ENCODE measurements at regions not wholly inside any gene's neighbourhood (a gene's known extent, or its start where the extent isn't known, plus 50 kb on each side); places are given as distances from the start of the nearest gene placed in this dataset.
A peak's percentile ranks its signal among the peaks of the same experiment; 100 is the strongest.

DNA sequence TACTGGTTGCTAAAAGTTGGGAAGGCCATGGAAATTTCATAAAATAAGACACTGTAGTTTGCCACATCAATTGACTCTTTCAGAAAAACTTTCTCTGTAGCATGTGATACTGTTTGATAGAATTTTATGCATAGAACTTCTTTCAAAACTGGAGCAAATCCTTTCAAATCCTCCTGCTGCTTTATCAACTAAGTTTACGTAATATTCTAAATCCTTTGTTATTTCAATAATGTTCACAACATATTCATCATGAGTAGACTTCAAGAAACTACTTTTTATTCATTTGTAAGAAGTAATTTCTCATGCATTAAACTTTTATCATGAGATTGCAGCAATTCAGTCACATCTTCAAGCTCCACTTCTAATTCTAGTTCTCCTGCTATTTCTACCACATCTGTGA, 199.3 kb downstream of the PCDH18 start:
- no peak for DNase-seq (ENCODE audit: insufficient read length, low spot score)
- no peak for TF ChIP-seq POLR2A (IDR thresholded peaks at IDR 0.05; ENCODE audit: low read depth, low read length)
- FAIRE-seq, result no peak

DNA sequence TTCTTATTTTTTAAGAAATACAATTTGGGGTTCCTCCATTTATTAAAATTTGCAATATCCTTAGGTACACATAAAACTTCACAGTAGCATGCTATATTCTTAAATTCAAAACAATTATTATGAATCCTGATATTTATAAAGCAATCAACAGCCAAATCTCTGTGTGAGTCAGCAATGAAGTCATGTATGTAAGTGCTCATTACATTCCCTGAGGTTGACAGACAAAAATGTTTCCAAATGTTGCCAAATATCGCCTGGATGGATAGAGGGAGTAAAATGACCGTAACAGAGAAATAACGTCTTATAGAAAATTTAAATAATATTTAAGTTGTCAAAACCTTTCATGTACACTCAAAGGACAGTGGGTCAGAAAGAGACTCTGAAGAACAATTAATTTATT, 220.0 kb downstream of the PCDH18 start:
- no peak for TF ChIP-seq POLR2A (IDR thresholded peaks at IDR 0.05; ENCODE audit: low read depth, low read length)
- FAIRE-seq (no peak), DNase-seq (ENCODE audit: insufficient read length, low spot score) (no peak)

DNA sequence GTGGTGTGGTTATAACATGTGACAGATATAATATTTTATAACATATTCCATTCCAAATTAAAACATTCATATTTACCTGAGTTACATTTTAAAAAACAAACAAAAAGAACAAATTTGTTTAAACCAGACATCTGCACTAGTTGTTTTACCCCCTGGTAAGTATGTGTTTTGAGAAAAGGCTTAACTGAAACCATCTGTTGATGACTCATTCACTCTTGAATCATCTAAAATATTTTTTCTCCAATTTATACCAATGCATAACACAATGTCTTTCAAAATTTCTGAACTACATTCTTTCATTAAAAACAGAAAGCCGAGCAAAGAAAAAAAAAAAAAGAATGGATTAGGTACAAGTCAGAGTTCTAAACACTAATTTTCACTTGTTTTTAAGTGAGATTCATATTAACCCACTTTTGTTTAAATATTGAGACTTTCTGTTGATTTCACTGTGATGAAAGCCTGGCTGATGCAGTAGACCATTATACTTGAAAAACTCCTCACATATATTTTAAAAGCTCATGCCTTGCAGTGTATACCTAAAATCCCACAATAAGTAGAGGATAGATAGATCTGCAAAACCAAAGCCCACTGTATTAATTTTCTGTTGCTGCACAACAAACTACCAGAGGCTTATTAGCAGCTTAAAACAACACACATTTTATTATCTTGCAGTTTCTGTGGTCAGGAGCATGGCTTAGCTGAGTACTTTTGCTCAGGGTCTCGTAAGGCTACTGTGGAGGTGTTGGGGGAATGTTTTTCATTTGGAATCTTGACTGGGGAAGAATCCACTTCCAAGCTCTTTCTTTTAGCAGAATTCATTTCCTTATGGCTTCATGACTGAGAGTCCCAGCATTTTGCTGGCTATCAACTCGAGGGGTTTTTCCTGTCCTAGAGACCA, 221.5 kb downstream of the PCDH18 start:
- no peak for TF ChIP-seq POLR2A (IDR thresholded peaks at IDR 0.05; ENCODE audit: low read depth, low read length)
- DNase-seq (ENCODE audit: insufficient read length, low spot score), result no peak
- FAIRE-seq, result no peak

DNA sequence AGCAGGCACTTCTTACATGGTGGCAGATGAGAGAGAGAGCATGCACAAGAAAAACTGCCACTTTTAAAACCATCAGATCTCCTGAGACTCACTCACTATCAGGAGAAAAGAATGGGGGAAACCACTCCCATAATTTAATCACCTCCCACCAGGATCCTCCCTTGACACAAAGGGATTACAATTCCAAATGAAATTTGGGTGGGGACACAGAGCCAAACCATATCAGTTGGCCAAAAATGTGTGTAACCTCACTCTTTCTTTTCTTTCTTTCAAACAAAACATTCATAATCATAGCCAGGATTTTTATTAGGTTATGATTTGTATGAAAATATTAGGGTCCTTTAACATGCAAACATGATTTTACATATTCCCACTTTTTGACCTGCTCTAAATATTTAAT, 222.1 kb downstream of the PCDH18 start:
- FAIRE-seq, result no peak
- TF ChIP-seq POLR2A (IDR thresholded peaks at IDR 0.05; ENCODE audit: low read depth, low read length), result no peak
- no peak for DNase-seq (ENCODE audit: insufficient read length, low spot score)

DNA sequence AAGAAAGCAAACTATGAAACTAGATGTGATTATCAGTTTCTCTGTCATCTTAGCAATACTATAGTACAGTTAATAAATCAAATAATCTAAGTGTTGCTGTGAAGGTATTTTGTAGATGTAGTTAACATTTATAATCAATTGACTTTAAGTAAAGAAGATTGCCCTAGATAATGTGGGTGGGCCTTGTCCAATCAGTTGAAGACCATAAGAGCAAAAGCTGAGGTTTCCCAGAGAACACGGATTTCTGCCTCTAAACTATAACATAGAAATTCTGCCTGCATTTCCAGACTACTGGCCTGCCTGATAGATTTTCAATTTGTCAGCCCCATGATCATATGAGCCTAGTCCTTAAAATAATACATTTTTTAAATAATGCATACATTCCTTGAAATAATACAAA, 222.9 kb downstream of the PCDH18 start:
- FAIRE-seq (no peak), DNase-seq (ENCODE audit: insufficient read length, low spot score) (no peak)
- no peak for TF ChIP-seq POLR2A (IDR thresholded peaks at IDR 0.05; ENCODE audit: low read depth, low read length)

DNA sequence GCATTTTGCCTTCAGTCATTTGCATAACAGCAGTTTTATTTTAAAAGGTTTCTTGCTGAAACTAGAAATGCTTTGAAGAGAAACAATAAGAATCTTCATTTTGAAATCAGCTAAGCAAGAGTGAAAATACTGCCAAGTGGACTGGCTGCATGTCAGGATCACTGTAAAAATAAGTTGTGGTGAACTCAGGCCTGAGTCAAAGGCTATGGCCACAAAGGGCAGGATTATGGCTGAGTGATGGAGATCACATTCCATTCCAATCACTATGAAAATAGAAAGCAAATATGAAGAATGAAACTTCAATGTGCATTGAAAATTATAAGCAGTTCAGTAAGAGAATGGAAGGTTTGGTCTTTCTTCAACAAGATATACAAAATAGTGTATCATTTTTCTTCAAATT, 224.5 kb downstream of the PCDH18 start:
- TF ChIP-seq POLR2A (IDR thresholded peaks at IDR 0.05; ENCODE audit: low read depth, low read length), result no peak
- FAIRE-seq (peak; percentile 82), DNase-seq (ENCODE audit: insufficient read length, low spot score) (no peak)

DNA sequence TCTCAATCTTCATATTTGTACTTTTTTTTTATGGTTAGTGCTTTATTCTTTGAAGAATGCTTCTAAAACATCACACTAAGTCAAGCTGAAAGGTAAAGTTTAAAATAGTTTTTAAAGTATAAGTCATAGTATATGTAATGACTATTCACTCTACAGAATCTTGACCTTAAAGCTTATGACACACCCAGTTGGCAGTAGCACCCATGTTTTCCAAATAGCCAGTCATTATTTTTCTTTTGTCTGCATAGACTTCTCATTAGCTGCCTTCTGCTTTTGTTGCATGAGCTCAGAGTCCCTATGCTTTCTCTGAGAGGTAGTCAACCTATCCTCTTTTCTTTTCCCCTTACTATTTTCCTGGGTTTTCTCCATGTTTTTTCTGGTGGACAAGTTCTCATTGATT, 231.5 kb downstream of the PCDH18 start:
- no peak for TF ChIP-seq POLR2A (IDR thresholded peaks at IDR 0.05; ENCODE audit: low read depth, low read length)
- FAIRE-seq, result no peak

DNA sequence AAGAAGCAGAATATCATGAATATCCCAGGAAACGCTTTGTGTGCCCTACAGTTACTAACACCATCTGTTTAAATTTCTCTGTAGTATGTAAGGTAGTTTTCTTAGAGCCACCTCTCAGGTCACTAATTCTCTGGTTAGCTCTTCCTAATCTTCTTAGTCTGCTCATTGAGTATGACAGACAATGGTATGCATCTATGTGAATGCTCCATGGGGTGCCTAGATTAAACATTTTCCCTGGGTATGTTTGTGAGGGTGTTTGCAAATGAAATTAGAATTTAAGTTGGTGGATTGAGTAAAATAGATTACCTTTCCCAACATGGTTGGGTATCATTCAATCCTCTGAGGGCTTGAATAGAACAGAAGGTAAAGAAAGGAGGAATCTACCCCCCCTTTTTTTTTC, 233.0 kb downstream of the PCDH18 start:
- DNase-seq (ENCODE audit: insufficient read length, low spot score), result no peak
- FAIRE-seq, result no peak
- no peak for TF ChIP-seq POLR2A (IDR thresholded peaks at IDR 0.05; ENCODE audit: low read depth, low read length)

More for the DNA sequence above, 231.5 kb downstream of the PCDH18 start:
- no peak for DNase-seq (ENCODE audit: insufficient read length, low spot score)

DNA sequence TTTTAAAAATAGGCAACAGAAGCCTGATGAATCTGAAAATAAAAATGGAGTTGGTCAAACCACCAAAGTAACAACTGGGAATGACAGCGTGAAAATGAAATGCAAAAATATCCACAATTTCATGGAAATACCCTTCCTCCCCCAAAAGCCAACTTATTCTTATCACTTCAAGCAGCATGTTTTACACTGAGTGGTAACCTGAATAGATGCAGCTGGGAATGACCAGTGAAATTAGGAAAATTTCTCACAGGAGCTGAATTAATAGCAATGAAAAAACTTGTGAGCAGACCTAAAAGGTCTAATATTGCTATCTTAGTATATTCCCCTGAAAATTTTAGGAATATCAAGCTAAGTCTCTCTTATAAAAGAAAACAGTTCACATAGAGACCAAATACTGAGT, 239.0 kb downstream of the PCDH18 start:
- TF ChIP-seq POLR2A (IDR thresholded peaks at IDR 0.05; ENCODE audit: low read depth, low read length), result no peak
- FAIRE-seq (no peak), DNase-seq (ENCODE audit: insufficient read length, low spot score) (no peak)

DNA sequence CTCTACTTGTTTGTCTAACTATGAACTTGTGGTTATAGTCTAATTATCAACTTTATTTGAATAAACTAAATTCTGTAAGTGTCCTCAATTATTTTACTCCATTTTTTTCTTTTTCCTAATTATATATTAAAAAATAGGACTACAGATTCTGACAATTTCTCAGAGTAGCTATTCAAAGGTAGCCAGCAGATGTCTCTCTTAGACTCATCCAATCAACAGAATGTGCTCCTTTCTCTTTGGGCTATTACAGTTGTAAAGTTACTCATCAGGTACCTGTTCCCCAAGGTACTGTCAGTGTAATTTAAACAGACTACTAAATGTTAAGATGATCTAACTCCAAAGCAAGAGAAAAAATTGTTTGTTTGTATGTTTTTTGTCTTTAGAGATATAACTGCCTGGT, 248.6 kb downstream of the PCDH18 start:
- FAIRE-seq, result no peak
- TF ChIP-seq POLR2A (IDR thresholded peaks at IDR 0.05; ENCODE audit: low read depth, low read length), result no peak
- DNase-seq (ENCODE audit: insufficient read length, low spot score), result no peak

DNA sequence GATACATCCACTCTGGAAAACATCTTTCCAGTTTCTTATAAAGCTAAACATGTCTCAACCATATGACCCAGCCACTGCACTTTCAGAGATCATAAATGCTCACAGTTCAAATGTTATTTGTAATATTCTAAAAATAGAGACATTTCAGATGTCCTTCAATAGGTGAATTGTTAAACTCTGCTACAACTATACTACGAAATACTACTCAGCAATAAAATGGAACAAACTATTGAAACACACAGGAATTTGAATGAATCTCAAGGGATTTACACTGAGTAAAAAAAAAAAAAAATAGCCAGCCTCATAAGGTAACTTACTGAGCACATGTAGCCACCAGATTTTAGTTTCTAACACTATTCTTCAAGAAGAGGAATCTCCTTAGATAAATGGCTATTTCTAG, 253.9 kb downstream of the PCDH18 start:
- DNase-seq (ENCODE audit: insufficient read length, low spot score) (no peak), FAIRE-seq (no peak)
- no peak for TF ChIP-seq POLR2A (IDR thresholded peaks at IDR 0.05; ENCODE audit: low read depth, low read length)

DNA sequence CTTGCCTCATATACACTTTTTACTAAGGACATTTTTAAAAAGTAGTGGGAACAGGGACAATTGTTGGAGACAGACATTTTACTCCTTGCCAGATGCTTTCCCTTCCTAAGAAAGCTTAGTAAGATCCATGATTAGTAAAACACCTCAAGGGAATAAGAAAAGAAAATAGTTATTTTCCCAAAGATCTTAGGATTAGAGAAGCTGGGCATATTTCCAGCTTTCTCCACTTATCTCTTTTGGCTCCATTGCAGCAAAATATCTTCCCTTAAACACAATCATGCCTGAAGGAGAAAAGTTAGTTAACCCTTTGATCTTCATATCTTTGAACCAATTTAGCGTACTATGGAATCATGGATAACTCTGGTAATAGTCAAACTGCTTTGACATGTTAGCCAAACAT, 257.9 kb downstream of the PCDH18 start:
- FAIRE-seq (no peak), DNase-seq (ENCODE audit: insufficient read length, low spot score) (no peak)
- TF ChIP-seq POLR2A (IDR thresholded peaks at IDR 0.05; ENCODE audit: low read depth, low read length), result no peak

DNA sequence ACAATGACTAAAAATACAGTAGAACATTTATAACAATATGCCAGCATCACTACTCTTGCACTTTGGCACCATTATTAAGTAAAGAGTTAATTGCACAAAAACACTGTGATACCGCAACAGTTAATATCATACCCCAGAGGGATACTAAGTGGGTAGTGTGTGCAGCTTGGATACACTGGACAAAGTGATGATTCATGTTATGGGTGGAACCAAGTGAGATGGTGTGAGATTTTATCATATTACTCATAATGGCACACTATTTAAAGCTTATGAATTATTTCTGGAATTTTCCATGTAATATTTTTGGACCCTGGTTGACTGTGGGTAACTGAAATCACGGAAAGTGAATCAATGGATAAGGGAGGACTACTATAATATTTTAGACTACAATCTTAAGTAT, 265.3 kb downstream of the PCDH18 start:
- DNase-seq (ENCODE audit: insufficient read length, low spot score) (no peak), FAIRE-seq (peak; percentile 27)
- no peak for TF ChIP-seq POLR2A (IDR thresholded peaks at IDR 0.05; ENCODE audit: low read depth, low read length)

DNA sequence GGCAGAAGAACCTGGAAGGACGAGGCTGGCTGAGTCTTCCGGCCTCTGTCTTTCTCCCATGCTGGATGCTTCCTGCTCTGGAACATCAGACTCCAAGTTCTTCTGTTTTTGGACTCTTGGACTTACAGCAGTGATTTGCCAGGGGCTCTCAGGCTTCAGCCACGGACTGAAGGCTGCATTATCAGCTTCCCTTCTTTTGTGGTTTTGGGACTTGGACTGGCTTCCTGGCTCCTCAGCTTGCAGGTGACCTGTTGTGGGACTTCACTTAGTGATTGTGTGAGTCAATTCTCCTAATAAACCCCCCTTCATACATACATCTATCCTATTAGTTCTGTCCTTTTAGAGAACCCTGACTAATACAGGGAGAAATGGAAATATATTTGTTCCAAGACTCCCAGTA, 265.8 kb downstream of the PCDH18 start:
- DNase-seq (ENCODE audit: insufficient read length, low spot score) (no peak), FAIRE-seq (no peak)
- TF ChIP-seq POLR2A (IDR thresholded peaks at IDR 0.05; ENCODE audit: low read depth, low read length), result no peak

DNA sequence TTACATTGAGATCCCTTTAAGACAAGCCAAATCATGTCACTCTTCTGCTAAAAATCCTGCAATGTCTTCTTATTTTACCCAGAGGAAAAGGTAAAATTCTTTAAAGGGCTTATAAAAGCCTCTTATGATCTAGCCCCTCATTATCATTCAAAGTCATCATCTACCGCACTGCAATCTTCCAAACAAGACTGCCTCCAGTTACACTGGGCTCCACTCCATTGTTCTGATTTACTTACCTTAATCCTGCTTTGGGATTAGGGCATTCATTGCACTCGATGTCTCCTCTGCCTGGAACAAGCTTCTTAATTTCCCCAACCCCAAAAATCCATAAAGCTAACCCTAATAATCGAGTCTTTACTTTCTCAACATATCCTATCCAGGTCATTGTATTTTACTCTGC, 269.1 kb downstream of the PCDH18 start:
- TF ChIP-seq POLR2A (IDR thresholded peaks at IDR 0.05; ENCODE audit: low read depth, low read length), result no peak
- no peak for FAIRE-seq
- DNase-seq (ENCODE audit: insufficient read length, low spot score), result no peak

Measured in H54 (cell line).